HepG2 (cell line): ENCODE measurements at regions not wholly inside any gene's neighbourhood (a gene's known extent, or its start where the extent isn't known, plus 50 kb on each side); places are given as distances from the start of the nearest gene placed in this dataset.

ENCODE experiments used
- ATAC-seq: fragments of 200-7000 bp; cut with Tn5 transposase; 3 replicates; pipeline ENCODE4 v1.9.1; 2020; ENCODE audit warnings: mild to moderate bottlenecking, moderate library complexity
- BruUV-seq: library from RNA; stranded (reverse); fragments of 400-500 nt; replicated peaks from 2 replicates; lab custom pipeline; 2021; lab: Mats Ljungman, UMichigan
- CTCF ChIA-PET: fragments of 300-600 bp; formaldehyde crosslinking; extraction: SDS; loops from one replicate; lab custom pipeline; 2021; ENCODE audit warnings: low total read pairs, inconsistent platforms, low intra/inter-chr PET ratio; lab: Yijun Ruan, JAX
- POLR2A ChIA-PET: fragments of 350-600 bp; sonication (Branson Sonifier 250); formaldehyde crosslinking; loops from one replicate; lab custom pipeline; 2020; ENCODE audit warnings: antibody characterized with exemption, inconsistent platforms; lab: Yijun Ruan, JAX
- DNase-seq: peaks from one replicate; pipeline ENCODE4 v3.0.0-alpha.2; 2015; ENCODE audit warnings: low spot score
- FAIRE-seq: peaks from 3 replicates; lab custom pipeline; 2011; peaks lifted over from hg19 to GRCh38; lab: Jason Lieb, UNC
- H2AFZ ChIP-seq: one replicate; pipeline ENCODE4 v1.6.1; 2011; ENCODE audit warnings: low read length, inconsistent platforms
- H3K27ac ChIP-seq: fragments of 300-600 bp; 3 replicates; pipeline ENCODE4 v1.8.0; 2011; ENCODE audit warnings: mixed run types, mild to moderate bottlenecking, mixed read lengths, low read length, inconsistent platforms; ENCODE audit not compliant: insufficient read depth; ENCODE audit errors: extremely low read length
- H3K27me3 ChIP-seq, 2 experiments: fragments of 200-600 bp in 1 of 2; 2 replicates in 1 of 2; 3 replicates in 1 of 2; pipeline versions ENCODE4 v1.6.0 to v1.8.0; 2011; ENCODE audit warnings: low read length in 2 of 2, mild to moderate bottlenecking in 2 of 2, moderate library complexity in 2 of 2, inconsistent platforms in 1 of 2; ENCODE audit not compliant: insufficient read depth in 2 of 2, control insufficient read depth in 1 of 2
- H3K36me3 ChIP-seq, 2 experiments: fragments of 200-600 bp in 1 of 2; replicated peaks in 1 of 2; 2 replicates in 1 of 2; 3 replicates in 1 of 2; pipeline versions ENCODE4 v1.5.1 to v1.8.0; 2011; ENCODE audit warnings: low read length in 2 of 2, inconsistent platforms in 1 of 2; ENCODE audit not compliant: insufficient read depth in 2 of 2, control insufficient read depth in 1 of 2
- H3K4me1 ChIP-seq: 2 replicates; pipeline ENCODE4 v1.5.1; 2012; ENCODE audit warnings: low read length, inconsistent platforms; ENCODE audit not compliant: insufficient read depth
- H3K4me2 ChIP-seq: 2 replicates; pipeline ENCODE4 v1.6.0; 2011; ENCODE audit warnings: low read depth, low read length, inconsistent platforms
- H3K4me3 ChIP-seq, 3 experiments: fragments of 200-600 bp in 1 of 3; sonication (generic), shearing (Covaris generic) in 1 of 3; replicated peaks in 1 of 3; 2 replicates each; pipeline ENCODE4 v1.5.1; 2011 to 2016; ENCODE audit warnings: low read length in 3 of 3, inconsistent platforms in 2 of 3, low read depth in 2 of 3, mild to moderate bottlenecking in 2 of 3, control low read depth in 1 of 3, mixed read lengths in 1 of 3; ENCODE audit not compliant: insufficient read depth in 1 of 3
- H3K79me2 ChIP-seq: one replicate; pipeline ENCODE4 v1.6.1; 2011; ENCODE audit warnings: low read length, inconsistent platforms; ENCODE audit not compliant: insufficient read depth
- H3K9ac ChIP-seq: 2 replicates; pipeline ENCODE4 v1.6.0; 2011; ENCODE audit warnings: mild to moderate bottlenecking, low read depth, low read length, inconsistent platforms; ENCODE audit not compliant: insufficient read depth
- H3K9me3 ChIP-seq: 2 replicates; pipeline ENCODE4 v1.5.1; 2012; ENCODE audit warnings: mild to moderate bottlenecking, low read length
- H4K20me1 ChIP-seq: 2 replicates; pipeline ENCODE4 v1.6.0; 2011; ENCODE audit warnings: inconsistent platforms, mild to moderate bottlenecking, low read length, moderate library complexity; ENCODE audit not compliant: insufficient read depth
- CC2D1A ChIP-seq: sonication (generic); formaldehyde crosslinking; IDR thresholded peaks from 2 replicates; pipeline ENCODE4 v1.8.1; 2023; ENCODE audit warnings: mild to moderate bottlenecking, missing genetic modification reagents
- NONO ChIP-seq, 2 experiments: fragments of 450-650 bp in 1 of 2; sonication (generic) in 1 of 2; formaldehyde crosslinking in 1 of 2; IDR thresholded peaks in 1 of 2; conservative IDR thresholded peaks in 1 of 2; 2 replicates each; pipeline versions ENCODE4 v1.6.1 to v1.8.0; 2017 to 2022; ENCODE audit warnings: mild to moderate bottlenecking in 1 of 2, missing genetic modification reagents in 1 of 2, moderate library complexity in 1 of 2
- NR3C1 ChIP-seq: sonication (generic); formaldehyde crosslinking; IDR thresholded peaks from 2 replicates; pipeline ENCODE4 v1.4.0; 2020; ENCODE audit warnings: missing genetic modification reagents
- PCBP2 ChIP-seq: fragments of 200-400 bp; formaldehyde crosslinking; optimal IDR thresholded peaks from 2 replicates; pipeline ENCODE3; 2018; ENCODE audit warnings: low read length, low read depth; ENCODE audit not compliant: poor library complexity, severe bottlenecking
- ZMYM2 ChIP-seq: sonication (generic); formaldehyde crosslinking; IDR thresholded peaks from 2 replicates; pipeline ENCODE4 v1.8.0; 2022; ENCODE audit warnings: mild to moderate bottlenecking, missing genetic modification reagents
- ZNF264 ChIP-seq: sonication (generic); formaldehyde crosslinking; IDR thresholded peaks from 2 replicates; pipeline ENCODE4 v1.4.0; 2020; ENCODE audit warnings: missing genetic modification reagents
- ZNF776 ChIP-seq: sonication (generic); formaldehyde crosslinking; IDR thresholded peaks from 2 replicates; pipeline ENCODE4 v1.4.0; 2020; ENCODE audit warnings: mild to moderate bottlenecking, missing genetic modification reagents
- WGBS: methylation state at CpG from one replicate; pipeline ENCODE4 v1.1.6; 2017; ENCODE audit warnings: low lambda C conversion rate; 5-methylcytosine and 5-hydroxymethylcytosine counted together
- in situ Hi-C: cut with HindIII; loops from 2 replicates; pipeline ENCODE4 v1.10.0; 2017; ENCODE audit warnings: low pct_unique_long_range_greater_than_20kb; ENCODE audit not compliant: extremely low pct_ligation_motif_present
- intact Hi-C: fragments of 100-400 bp; cut with micrococcal nuclease; formaldehyde crosslinking; loops from one replicate; pipeline ENCODE4 v1.10.0; 2022; ENCODE audit not compliant: unreplicated experiment
- TF ChIP-seq, protein P1 (sequence below): IDR thresholded peaks from 2 replicates; pipeline ENCODE4 v1.6.1; 2016; ENCODE audit warnings: low read depth, control low read depth
- TF ChIP-seq, protein P2 (sequence below): sonication (generic); formaldehyde crosslinking; IDR thresholded peaks from 2 replicates; pipeline ENCODE4 v1.4.0; 2020; ENCODE audit warnings: mild to moderate bottlenecking, missing genetic modification reagents

DNA sequence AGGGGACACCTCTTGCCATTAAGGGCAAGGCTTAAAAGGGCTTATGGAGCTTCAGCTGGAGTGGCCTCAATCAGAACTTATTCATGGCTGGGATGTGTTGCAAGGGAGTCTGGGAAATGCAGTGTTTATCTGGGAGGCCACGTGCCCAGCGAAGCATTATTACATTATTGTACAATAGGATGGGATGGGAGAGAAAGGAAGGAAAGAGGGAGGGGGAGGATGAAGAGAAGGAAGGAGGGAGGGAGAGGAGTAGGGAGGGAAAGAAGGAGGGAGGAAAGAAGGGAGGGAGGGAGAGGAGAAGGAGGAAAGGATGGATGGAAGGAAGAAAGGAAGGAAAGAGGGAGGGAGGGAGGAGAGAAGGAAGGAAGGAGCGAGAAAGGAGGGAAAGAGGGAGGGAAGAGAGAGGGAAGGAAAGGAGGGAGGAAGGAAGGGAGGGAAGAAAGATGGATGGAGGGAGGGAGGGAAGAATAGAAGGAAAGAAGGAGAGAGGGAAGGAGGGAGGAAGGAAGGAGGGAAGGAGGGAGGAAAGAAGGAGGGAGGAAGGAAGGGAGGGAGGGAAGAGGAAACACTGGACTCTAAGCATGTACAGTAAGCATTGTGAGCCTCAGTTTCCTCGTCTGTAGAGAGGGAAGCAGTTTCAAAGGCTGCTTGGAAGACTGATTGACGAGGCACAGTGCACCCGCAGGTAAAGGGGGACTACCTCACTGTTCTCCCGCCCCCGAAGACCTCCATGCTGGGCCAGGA lies 62.2 kb downstream of the MYEOV start:
- POLR2A ChIA-PET: no interaction called here

More for the DNA sequence above, 62.2 kb downstream of the MYEOV start:
- ATAC-seq (no peak), DNase-seq (no peak), FAIRE-seq (no peak)
- in situ Hi-C loops (no loop called here), intact Hi-C loops (no loop called here)
- no peak overlapping the region; the same call in 1 of the 2 replicates for H3K4me2 ChIP-seq
- H3K4me3 ChIP-seq: no peak overlapping the region
- no peaks in the 10 kb centered on the region for H3K79me2 ChIP-seq
- CTCF ChIA-PET: no interaction called here
- H2AFZ ChIP-seq: no peak overlapping the region
- peaks cover 31% of the 10 kb centered on the region for H3K4me1 ChIP-seq
- 28% methylated on average over 8 of the region's 8 CpGs for WGBS
- H3K36me3 ChIP-seq: no peaks in the 10 kb centered on the region
- H3K9me3 ChIP-seq: peaks cover 7% of the 10 kb centered on the region; the same call in 1 of the 2 replicates
- no TSS peak for BruUV-seq
- no peak overlapping the region for H3K9ac ChIP-seq
- peaks cover 0 to 9% of the 10 kb centered on the region in 2 experiments; a peak in 1 of 5 replicates for H3K27me3 ChIP-seq
- TF ChIP-seq NONO (IDR thresholded peaks at IDR 0.05) (no peak), NONO (CRISPR knock-in tag; conservative IDR thresholded peaks at IDR 0.05) (no peak), ZNF264 (no peak), CC2D1A (CRISPR knock-in tag) (no peak), NR3C1 (no peak), ZMYM2 (CRISPR knock-in tag) (no peak), ZNF776 (CRISPR knock-in tag) (no peak), PCBP2 (peak; percentile 96)
- TF ChIP-seq, protein P1, sequence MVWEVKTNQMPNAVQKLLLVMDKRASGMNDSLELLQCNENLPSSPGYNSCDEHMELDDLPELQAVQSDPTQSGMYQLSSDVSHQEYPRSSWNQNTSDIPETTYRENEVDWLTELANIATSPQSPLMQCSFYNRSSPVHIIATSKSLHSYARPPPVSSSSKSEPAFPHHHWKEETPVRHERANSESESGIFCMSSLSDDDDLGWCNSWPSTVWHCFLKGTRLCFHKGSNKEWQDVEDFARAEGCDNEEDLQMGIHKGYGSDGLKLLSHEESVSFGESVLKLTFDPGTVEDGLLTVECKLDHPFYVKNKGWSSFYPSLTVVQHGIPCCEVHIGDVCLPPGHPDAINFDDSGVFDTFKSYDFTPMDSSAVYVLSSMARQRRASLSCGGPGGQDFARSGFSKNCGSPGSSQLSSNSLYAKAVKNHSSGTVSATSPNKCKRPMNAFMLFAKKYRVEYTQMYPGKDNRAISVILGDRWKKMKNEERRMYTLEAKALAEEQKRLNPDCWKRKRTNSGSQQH (CRISPR knock-in tag): no peak
- TF ChIP-seq, protein P2, sequence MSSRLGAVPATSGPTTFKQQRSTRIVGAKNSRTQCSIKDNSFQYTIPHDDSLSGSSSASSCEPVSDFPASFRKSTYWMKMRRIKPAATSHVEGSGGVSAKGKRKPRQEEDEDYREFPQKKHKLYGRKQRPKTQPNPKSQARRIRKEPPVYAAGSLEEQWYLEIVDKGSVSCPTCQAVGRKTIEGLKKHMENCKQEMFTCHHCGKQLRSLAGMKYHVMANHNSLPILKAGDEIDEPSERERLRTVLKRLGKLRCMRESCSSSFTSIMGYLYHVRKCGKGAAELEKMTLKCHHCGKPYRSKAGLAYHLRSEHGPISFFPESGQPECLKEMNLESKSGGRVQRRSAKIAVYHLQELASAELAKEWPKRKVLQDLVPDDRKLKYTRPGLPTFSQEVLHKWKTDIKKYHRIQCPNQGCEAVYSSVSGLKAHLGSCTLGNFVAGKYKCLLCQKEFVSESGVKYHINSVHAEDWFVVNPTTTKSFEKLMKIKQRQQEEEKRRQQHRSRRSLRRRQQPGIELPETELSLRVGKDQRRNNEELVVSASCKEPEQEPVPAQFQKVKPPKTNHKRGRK: 0 out of 2 replicates have a peak, but pooled peaks have one; percentile 59
- H4K20me1 ChIP-seq: no peaks in the 10 kb centered on the region
- H3K27ac ChIP-seq: no peak overlapping the region
